AG10803 (cell line): ENCODE measurements at regions not wholly inside any gene's neighbourhood (a gene's known extent, or its start where the extent isn't known, plus 50 kb on each side); places are given as distances from the start of the nearest gene placed in this dataset.

ENCODE experiments used
- DNase-seq: peaks from one replicate; pipeline ENCODE4 v3.0.0; 2010; ENCODE audit warnings: low read depth
- H3K4me3 ChIP-seq: 2 replicates; pipeline ENCODE4 v1.5.1; 2011; ENCODE audit warnings: mild to moderate bottlenecking, low read length, control low read depth
- TF ChIP-seq, protein P1 (sequence below): conservative IDR thresholded peaks from 2 replicates; pipeline ENCODE4 v1.5.1; 2011; ENCODE audit warnings: mild to moderate bottlenecking, low read length, control low read depth, inconsistent platforms

DNA sequence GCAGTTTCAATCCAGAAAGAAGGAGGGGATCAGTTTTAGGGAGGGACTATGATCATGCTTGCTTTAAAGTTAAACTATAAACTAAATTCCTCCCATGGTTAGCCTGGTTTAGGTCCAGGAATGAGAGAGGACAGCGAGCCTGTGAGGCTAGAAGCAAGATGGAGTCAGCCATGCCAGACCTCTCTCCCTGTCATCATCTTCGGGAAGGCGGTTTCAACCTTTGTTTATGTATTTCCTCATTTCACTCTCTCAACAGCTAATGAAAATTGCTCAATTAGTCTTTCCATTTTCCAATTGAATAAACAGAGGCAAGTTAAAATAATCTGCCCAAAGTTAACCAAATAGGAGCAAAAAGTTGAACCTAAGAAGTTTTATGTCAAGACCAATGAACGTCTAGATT lies 201.5 kb downstream of the KCNJ2 start:
- DNase-seq, result no peak
- H3K4me3 ChIP-seq, result no peak overlapping the region
- TF ChIP-seq, protein P1, sequence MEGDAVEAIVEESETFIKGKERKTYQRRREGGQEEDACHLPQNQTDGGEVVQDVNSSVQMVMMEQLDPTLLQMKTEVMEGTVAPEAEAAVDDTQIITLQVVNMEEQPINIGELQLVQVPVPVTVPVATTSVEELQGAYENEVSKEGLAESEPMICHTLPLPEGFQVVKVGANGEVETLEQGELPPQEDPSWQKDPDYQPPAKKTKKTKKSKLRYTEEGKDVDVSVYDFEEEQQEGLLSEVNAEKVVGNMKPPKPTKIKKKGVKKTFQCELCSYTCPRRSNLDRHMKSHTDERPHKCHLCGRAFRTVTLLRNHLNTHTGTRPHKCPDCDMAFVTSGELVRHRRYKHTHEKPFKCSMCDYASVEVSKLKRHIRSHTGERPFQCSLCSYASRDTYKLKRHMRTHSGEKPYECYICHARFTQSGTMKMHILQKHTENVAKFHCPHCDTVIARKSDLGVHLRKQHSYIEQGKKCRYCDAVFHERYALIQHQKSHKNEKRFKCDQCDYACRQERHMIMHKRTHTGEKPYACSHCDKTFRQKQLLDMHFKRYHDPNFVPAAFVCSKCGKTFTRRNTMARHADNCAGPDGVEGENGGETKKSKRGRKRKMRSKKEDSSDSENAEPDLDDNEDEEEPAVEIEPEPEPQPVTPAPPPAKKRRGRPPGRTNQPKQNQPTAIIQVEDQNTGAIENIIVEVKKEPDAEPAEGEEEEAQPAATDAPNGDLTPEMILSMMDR, result no peak

DNA sequence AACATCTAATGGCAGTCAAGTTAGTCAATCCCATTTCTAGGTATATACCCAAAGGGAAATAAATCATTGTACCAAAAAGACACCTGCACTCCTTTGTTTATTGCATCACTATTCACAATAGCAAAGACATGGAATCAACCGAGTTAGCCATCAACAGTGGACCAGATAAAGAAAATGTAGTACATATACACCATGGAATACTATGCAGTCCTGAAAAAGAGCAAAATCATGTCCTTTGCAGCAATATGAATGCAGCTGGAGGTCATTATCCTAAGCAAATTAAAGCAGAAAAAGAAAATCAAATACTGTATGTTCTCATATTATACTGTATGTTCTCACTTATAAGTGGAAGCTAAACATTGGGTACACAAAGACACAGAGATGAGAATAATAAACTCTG lies 204.0 kb downstream of the KCNJ2 start:
- no peak overlapping the region for H3K4me3 ChIP-seq
- no peak for DNase-seq
- TF ChIP-seq, protein P1, result no peak

DNA sequence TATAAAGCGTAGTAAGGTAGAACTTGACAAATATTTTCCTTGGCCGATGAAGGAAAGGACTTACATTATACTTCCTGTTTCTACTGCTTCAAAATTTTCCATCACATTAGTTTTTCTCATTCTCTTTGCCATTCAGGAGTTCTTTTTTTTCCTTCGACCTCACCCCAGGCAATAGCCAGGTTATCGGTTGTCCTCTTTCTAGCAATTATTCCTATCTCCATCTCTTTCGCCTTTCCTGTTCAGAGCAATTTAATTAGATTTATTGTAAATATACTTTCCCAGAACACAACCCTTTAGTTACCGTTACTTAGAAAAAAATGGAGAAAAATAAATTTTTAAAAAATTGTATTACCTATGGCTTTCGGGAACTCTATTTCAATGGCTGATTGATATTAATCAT lies 205.2 kb downstream of the KCNJ2 start:
- TF ChIP-seq, protein P1, result no peak
- no peak overlapping the region for H3K4me3 ChIP-seq
- no peak for DNase-seq

DNA sequence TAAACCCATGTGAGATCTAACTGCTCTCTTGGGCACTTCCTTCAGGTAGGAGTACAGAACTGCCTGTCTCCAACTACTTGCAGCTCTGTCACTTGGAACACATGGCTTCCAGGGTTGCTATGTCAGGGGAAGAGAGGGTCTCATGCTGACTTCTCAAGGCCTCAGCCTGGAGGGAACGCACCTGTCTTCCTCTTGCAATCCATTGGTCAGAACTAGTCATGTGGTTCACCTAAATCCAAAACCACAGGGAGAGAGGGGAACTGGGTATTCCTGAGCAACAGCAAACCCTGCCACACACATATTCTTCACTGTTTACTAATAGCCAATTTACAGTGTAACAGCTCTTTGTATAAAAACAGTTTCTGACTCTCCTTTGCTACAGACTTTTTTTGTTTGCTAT lies 206.1 kb downstream of the KCNJ2 start:
- no peak for DNase-seq
- H3K4me3 ChIP-seq, result no peak overlapping the region
- TF ChIP-seq, protein P1, result no peak

DNA sequence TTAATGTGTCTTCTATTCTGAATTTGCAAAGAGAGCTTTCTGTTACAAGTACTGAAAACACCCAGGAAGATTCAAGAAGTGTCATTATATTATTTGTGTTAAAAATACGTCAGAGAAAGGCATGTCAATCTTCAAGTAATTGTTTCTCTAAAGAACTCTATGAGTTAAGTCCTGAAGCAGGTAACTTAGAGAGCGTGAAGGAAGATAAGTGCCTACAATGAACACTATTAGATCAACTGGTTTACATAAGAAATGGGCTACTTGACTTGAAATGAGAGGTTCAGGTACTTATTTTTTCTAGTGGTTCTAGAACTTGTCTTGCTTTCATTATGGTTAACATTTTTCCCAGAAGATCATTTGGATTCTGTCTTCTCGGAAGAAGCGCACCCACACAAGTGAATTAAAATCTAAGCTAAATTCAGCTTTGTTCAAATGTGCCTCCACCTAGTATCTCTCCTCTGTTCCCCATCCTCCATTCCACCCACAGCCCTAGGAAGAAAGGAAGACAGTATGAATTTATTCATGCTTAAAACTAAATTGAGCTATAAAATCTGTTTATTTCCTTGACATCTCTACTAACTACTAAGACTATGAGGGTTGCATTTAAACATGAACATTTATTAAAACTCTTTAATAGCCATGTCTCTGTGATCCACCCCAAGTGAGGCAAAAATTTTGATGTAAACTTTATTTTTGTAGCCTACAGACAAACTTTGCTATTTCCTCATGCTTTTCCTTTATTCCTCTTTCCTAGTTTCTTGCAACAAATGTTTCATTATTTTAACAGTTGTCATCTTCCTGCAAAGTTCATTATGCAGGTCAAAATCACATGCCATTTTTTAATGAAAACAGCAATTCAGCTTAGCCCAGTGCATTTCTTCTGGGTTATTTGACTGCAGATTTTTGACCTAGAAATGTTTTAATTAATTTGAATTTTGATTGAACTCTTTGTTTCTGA lies 206.8 kb downstream of the KCNJ2 start:
- DNase-seq, result no peak
- H3K4me3 ChIP-seq, result no peak overlapping the region
- TF ChIP-seq, protein P1, result no peak

DNA sequence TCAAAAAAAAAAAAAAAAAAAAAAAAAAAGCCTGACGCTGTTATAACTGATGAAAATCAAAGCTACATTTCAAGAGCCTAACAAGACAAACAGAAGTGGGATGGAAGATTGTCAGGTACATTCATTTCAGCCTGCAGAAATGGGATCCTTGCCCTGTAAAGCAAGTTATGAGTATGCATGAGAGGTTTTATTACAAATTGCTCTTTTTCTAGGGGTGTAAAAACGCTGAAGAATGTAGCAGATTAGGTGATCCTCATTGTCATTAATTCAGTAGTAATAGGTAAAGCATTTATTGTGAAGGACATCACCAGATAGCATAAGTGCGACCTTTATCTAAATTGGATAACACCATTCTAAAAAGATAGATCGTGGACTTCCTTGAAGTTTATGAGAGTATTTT lies 208.3 kb downstream of the KCNJ2 start:
- no peak overlapping the region for H3K4me3 ChIP-seq
- DNase-seq, result no peak
- TF ChIP-seq, protein P1, result no peak

DNA sequence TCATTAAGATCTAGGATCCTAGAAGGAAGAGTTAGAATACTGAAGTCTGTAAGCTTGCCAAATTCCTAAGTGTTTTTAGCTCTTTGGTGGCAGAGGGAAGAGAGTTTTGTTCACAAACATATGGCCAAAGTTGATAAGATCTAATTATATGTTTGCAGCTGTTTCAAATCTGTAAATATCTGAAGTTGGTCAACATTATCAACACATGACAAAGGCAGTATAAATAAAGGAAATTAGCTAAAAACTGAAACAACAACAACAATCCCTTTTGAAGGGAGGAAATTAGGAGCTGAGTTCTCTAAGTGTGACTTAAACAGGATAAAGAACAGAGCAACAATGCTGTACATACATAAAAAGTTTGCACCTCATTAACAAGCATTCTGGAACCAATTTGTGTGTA lies 208.7 kb downstream of the KCNJ2 start:
- no peak for DNase-seq
- H3K4me3 ChIP-seq, result no peak overlapping the region
- TF ChIP-seq, protein P1, result no peak
